DND-41 (cell line): ENCODE measurements at regions not wholly inside any gene's neighbourhood (a gene's known extent, or its start where the extent isn't known, plus 50 kb on each side); places are given as distances from the start of the nearest gene placed in this dataset.

ENCODE experiments used
- CTCF ChIP-seq: IDR thresholded peaks from 2 replicates; pipeline ENCODE4 v1.5.1; 2012; ENCODE audit warnings: borderline replicate concordance, low read length, moderate library complexity, mild to moderate bottlenecking; ENCODE audit not compliant: poor library complexity, severe bottlenecking; ENCODE audit errors: extremely low read depth
- EZH2 ChIP-seq: IDR thresholded peaks from 3 replicates; pipeline ENCODE4 v1.6.1; 2012; ENCODE audit warnings: borderline replicate concordance, low read depth, mild to moderate bottlenecking, moderate library complexity, low read length, inconsistent platforms; ENCODE audit not compliant: severe bottlenecking

DNA sequence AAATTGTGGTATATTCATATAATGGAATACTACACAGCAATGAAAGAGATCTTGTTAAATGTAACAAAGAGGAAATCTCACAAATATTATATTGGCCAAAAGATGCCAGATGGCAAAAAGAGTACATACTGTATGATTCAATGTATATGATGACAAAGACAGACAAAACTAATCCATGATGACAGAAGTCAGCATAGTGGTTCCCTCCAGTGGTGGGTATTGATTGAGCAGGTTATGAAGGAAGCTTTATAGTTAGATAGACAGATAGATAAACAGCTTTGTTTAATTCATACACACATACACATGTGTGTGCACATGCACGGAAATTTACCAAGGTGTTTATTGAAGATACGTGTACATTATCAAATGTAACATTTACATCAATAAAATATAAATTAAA lies 74.4 kb upstream of the SMIM36 start:
- TF ChIP-seq CTCF: no peak
- TF ChIP-seq EZH2: no peak
